SK-N-MC (cell line): ENCODE measurements at regions not wholly inside any gene's neighbourhood (a gene's known extent, or its start where the extent isn't known, plus 50 kb on each side); places are given as distances from the start of the nearest gene placed in this dataset.

Source experiments
- DNase-seq: peaks from one replicate; pipeline ENCODE4 v3.0.0-alpha.2; 2011; ENCODE audit warnings: low read depth, low spot score
- H3K27ac ChIP-seq: fragments of 200-600 bp; sonication (generic); 2 replicates; pipeline ENCODE4 v1.5.1; 2016; ENCODE audit warnings: mixed run types
- H3K36me3 ChIP-seq: fragments of 200-600 bp; sonication (generic); 2 replicates; pipeline ENCODE4 v1.6.1; 2017; ENCODE audit warnings: antibody characterized with exemption, low read length, mixed read lengths; ENCODE audit not compliant: insufficient read depth
- H3K4me3 ChIP-seq: fragments of 200-600 bp; sonication (generic); 2 replicates; pipeline ENCODE4 v1.5.1; 2016
- H3K9ac ChIP-seq: fragments of 200-600 bp; sonication (generic); 2 replicates; pipeline ENCODE4 v1.8.0; 2017; ENCODE audit warnings: mixed run types, mixed read lengths; ENCODE audit not compliant: insufficient read length
- H3K9me3 ChIP-seq: fragments of 200-600 bp; sonication (generic); 2 replicates; pipeline ENCODE4 v1.6.1; 2017; ENCODE audit warnings: low read depth, mild to moderate bottlenecking, antibody characterized with exemption, low read length, moderate library complexity, mixed read lengths
- EZH2 ChIP-seq: fragments of 200-600 bp; sonication (generic); IDR thresholded peaks from one replicate; pipeline ENCODE4 v1.6.1; 2017; ENCODE audit warnings: antibody characterized with exemption
- FOXP2 ChIP-seq: optimal IDR thresholded peaks from 2 replicates; pipeline ENCODE3; 2011; ENCODE audit warnings: mild to moderate bottlenecking, moderate library complexity; ENCODE audit not compliant: insufficient read depth; ENCODE audit errors: extremely low read length, control extremely low read depth
- POLR2AphosphoS5 ChIP-seq: IDR thresholded peaks from 2 replicates; pipeline ENCODE4 v1.6.1; 2012; ENCODE audit warnings: mild to moderate bottlenecking, low read depth, low read length, borderline replicate concordance

DNA sequence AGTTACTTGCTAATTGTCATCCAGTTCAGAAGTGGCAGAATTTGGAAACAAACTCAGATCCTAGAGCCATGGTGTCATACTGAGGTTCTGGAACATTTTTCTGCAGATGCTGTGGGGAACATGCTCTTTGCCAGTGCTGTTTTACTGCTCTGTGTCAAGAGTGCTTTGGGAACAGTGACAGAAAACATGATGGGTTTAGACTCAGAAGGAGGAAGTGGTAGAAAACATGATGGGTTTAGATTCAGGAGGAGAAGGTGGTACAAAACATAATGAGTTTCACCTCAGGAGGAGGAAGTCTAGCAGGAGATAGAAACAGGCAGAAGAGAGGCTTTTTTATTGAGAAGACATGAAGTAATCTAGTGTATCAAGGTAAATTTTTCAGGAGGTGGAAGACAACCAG, 815.5 kb downstream of the DHX35 start:
- Histone ChIP-seq H3K9ac (no peak overlapping the region), H3K36me3 (no peaks in the 10 kb centered on the region), H3K4me3 (no peak overlapping the region), H3K27ac (no peak overlapping the region), H3K9me3 (no peaks in the 10 kb centered on the region; the same call in 1 of the 2 replicates)
- TF ChIP-seq FOXP2, result no peak
- TF ChIP-seq EZH2, result no peak
- no peak for TF ChIP-seq POLR2AphosphoS5
- no peak for DNase-seq

DNA sequence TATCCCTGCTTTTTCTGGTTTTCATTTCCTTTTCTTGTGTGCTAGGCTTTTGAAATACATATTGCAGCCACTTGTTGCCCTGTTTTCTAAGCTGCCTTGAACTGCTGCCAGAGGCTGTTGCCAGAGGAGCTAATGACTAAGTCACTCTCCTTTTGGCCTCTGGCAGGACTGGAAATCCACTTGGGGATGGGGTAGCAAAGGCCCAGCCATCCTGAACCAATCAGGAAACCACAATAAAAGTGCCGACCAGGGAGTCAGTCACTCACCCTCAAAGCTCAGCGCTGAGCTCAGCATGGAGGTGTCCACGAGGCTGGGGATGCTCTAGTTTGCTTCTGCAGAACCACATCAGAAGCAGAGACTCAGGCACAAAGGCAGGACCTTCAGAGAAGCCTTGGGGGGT, 813.0 kb downstream of the DHX35 start:
- no peaks in the 10 kb centered on the region for H3K36me3 ChIP-seq
- no peak overlapping the region for H3K27ac ChIP-seq
- no peak overlapping the region for H3K9ac ChIP-seq
- DNase-seq, result no peak
- H3K9me3 ChIP-seq, result peaks cover 3% of the 10 kb centered on the region; the same call in 1 of the 2 replicates
- TF ChIP-seq POLR2AphosphoS5, result no peak
- no peak for TF ChIP-seq FOXP2
- no peak for TF ChIP-seq EZH2
- no peak overlapping the region for H3K4me3 ChIP-seq

DNA sequence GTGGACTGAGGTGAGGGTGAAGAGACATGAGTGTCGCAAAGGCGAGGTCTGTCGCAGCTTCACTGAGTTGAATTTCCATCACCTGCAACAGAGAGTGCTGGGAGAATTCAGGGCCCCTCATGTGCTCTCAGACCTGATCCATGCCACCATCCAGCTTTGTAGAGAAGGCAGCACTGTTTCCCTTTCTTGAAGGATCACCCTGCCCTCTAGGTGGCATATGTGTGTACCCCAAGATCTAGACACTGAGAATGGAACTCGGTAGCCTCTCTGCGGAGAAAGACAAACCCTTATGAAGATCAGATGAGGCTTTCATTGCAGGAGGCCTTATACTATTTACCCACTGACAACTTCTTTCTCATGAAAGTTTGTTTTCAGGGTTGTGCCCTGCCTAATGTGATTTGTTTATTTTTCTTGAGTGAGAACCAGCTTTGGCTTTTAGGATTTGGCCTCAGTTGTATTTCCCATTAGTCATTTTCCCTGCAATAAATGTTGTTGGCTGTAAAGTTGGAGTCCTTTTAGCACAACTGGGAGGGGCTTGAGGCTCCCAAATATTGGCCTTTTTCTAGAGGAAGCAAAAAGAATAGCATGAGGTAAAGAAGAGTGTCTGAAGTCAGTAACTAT, 811.3 kb downstream of the DHX35 start:
- Histone ChIP-seq H3K9ac (no peak overlapping the region), H3K4me3 (no peak overlapping the region), H3K9me3 (peaks cover 4% of the 10 kb centered on the region; the same call in 1 of the 2 replicates), H3K36me3 (no peaks in the 10 kb centered on the region), H3K27ac (no peak overlapping the region)
- no peak for DNase-seq
- no peak for TF ChIP-seq FOXP2

GRCh38 chr20:39767352-39767751, 805.2 kb downstream of the DHX35 start:
- H3K4me3 ChIP-seq, result no peak overlapping the region
- H3K27ac ChIP-seq, result no peak overlapping the region
- DNase-seq, result no peak
- H3K9me3 ChIP-seq, result peaks cover 9% of the 10 kb centered on the region; the same call in 1 of the 2 replicates
- TF ChIP-seq EZH2 (no peak), FOXP2 (no peak), POLR2AphosphoS5 (no peak)
- H3K9ac ChIP-seq, result no peak overlapping the region
- no peaks in the 10 kb centered on the region for H3K36me3 ChIP-seq

- no peaks in the 10 kb centered on the region for H3K36me3 ChIP-seq
- H3K9me3 ChIP-seq, result peaks cover 6% of the 10 kb centered on the region; the same call in 1 of the 2 replicates
- no peak overlapping the region for H3K27ac ChIP-seq
- DNase-seq, result no peak
- no peak overlapping the region for H3K9ac ChIP-seq
- TF ChIP-seq EZH2, result no peak
- TF ChIP-seq POLR2AphosphoS5, result no peak
- TF ChIP-seq FOXP2, result no peak
- no peak overlapping the region for H3K4me3 ChIP-seq
These were observed 804.2 kb downstream of the DHX35 start for GRCh38 chr20:39766333-39766732.

DNA sequence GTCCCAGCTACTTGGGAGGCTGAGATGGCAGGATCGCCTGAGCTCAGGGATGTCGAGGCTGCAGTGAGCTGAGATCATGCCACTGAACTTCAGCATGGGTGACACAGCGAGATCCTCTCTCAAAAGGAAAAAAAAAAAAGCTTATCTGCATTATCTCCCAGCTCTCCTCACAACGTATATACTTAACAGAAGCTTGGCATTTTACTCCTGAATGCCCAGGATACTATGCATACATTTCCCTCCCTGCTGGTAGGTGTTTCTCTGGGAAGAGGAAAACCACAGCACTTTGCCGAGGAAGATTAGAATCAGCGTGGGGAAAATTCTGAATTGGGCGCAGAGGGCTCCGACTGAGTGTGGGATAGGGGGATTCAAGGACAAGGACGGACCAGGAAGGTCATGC, 800.6 kb downstream of the DHX35 start:
- H3K27ac ChIP-seq, result no peak overlapping the region
- TF ChIP-seq FOXP2 (no peak), EZH2 (no peak)
- DNase-seq, result no peak
- peaks cover 3% of the 10 kb centered on the region; the same call in 1 of the 2 replicates for H3K9me3 ChIP-seq
- no peak overlapping the region for H3K4me3 ChIP-seq
- H3K36me3 ChIP-seq, result no peaks in the 10 kb centered on the region
- no peak overlapping the region for H3K9ac ChIP-seq

GRCh38 chr20:39758876-39759275, 796.7 kb downstream of the DHX35 start:
- no peaks in the 10 kb centered on the region for H3K9me3 ChIP-seq
- TF ChIP-seq FOXP2 (no peak), EZH2 (no peak), POLR2AphosphoS5 (no peak)
- H3K36me3 ChIP-seq, result no peaks in the 10 kb centered on the region
- no peak for DNase-seq
- no peak overlapping the region for H3K27ac ChIP-seq
- H3K4me3 ChIP-seq, result no peak overlapping the region
- H3K9ac ChIP-seq, result no peak overlapping the region

GRCh38 chr20:39756828-39757227, 794.7 kb downstream of the DHX35 start:
- TF ChIP-seq FOXP2 (no peak), POLR2AphosphoS5 (no peak), EZH2 (no peak)
- Histone ChIP-seq H3K27ac (no peak overlapping the region), H3K9ac (no peak overlapping the region), H3K4me3 (no peak overlapping the region), H3K36me3 (no peaks in the 10 kb centered on the region), H3K9me3 (no peaks in the 10 kb centered on the region)
- no peak for DNase-seq

DNA sequence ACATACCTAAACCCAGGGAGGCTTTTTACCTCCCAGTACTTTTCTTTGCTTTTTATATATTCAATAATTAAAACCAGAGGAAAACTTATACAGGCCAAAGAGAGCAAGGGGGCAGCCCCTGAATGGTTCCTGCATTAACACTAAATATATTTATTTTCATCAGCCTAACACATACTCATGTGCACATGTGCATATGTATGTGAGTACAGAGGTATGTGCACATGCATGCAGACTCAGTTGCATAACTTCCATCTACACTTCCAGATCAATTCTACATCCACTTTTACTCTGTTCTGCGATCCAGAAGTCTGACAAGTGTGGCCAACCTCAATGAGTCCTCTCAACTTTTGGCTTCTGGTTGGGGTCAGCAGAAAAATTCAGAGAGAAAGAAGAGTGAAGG, 794.2 kb downstream of the DHX35 start:
- Histone ChIP-seq H3K27ac (no peak overlapping the region), H3K36me3 (no peaks in the 10 kb centered on the region), H3K9me3 (no peaks in the 10 kb centered on the region), H3K9ac (no peak overlapping the region), H3K4me3 (no peak overlapping the region)
- DNase-seq, result no peak
- TF ChIP-seq FOXP2 (no peak), POLR2AphosphoS5 (no peak), EZH2 (no peak)
